ENCODE measurements at regions not wholly inside any gene's neighbourhood (a gene's known extent, or its start where the extent isn't known, plus 50 kb on each side); places are given as distances from the start of the nearest gene placed in this dataset.

- no peak for DNase-seq
These were observed 122.8 kb downstream of the MTX3 start for GRCh38 chr5:79868163-79868670.

- no peak for DNase-seq
These were observed 125.5 kb downstream of the MTX3 start for GRCh38 chr5:79865579-79865978.

- DNase-seq: no peak
These were observed 126.7 kb downstream of the MTX3 start for GRCh38 chr5:79864364-79864763.

GRCh38 chr5:79859588-79859987 is 131.5 kb downstream of the MTX3 start:
- no peak for DNase-seq

GRCh38 chr5:79858410-79858723 is 132.7 kb downstream of the MTX3 start:
- no peak for DNase-seq

- peak; percentile 69 for DNase-seq
These were observed 133.2 kb downstream of the MTX3 start for GRCh38 chr5:79857714-79858409.

GRCh38 chr5:79856456-79857055 is 134.5 kb downstream of the MTX3 start:
- no peak for DNase-seq

GRCh38 chr5:79853676-79854418 is 137.2 kb downstream of the MTX3 start:
- no peak for DNase-seq

GRCh38 chr5:79853028-79853427 is 138.0 kb downstream of the MTX3 start:
- DNase-seq: no peak

- DNase-seq: no peak
These were observed 139.6 kb downstream of the MTX3 start for GRCh38 chr5:79851391-79851863.

- DNase-seq: no peak
These were observed 140.1 kb downstream of the MTX3 start for GRCh38 chr5:79850941-79851340.

GRCh38 chr5:79850316-79850822 is 140.7 kb downstream of the MTX3 start:
- no peak for DNase-seq

- DNase-seq: no peak
These were observed 141.4 kb downstream of the MTX3 start for GRCh38 chr5:79849486-79850315.
